HG02588 (cell line): ENCODE measurements at regions not wholly inside any gene's neighbourhood (a gene's known extent, or its start where the extent isn't known, plus 50 kb on each side); places are given as distances from the start of the nearest gene placed in this dataset.

ENCODE experiments used
- ATAC-seq: cut with Tn5 transposase; IDR thresholded peaks from one replicate; pipeline ENCODE4 v1.9.1; 2021; ENCODE audit warnings: mild to moderate bottlenecking, moderate library complexity; ENCODE audit not compliant: unreplicated experiment

DNA sequence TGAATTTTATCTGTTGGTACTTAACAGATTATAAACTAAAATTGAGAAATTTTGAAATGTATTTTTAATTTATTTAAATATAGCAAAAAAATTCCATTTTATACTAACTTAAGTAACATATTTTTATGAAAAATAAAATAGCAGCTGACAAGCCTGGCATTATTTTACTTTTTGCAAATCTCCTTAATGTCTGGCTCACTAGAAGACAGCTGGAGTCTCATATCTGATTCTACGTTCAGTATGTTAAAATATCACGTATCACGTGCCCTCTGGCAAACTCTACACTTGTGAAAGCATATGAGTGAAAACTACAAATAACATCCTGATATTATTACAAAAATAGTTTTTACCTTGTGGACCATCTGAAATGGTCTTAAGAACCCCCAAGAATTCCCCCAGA lies 513.2 kb upstream of the NBEA start:
- ATAC-seq, result no peak

DNA sequence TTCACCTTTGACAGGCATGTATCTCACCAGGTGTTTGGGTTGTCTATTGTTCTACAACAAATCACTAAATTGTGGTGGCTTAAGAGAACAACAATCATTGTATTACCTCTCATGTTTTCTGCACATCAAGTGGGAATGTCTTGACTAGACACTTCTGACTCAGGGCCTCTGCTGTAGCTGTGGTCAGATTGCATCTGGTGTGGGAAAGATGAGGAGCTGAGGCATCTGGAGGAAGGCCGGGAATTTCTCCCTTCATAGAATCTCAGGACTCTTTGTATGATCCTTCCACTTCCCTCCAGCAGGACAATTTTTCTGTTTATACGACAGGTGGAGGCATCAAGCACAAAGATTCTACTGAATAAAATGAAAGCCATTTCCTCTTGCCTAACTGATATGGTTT lies 511.8 kb upstream of the NBEA start:
- no peak for ATAC-seq

DNA sequence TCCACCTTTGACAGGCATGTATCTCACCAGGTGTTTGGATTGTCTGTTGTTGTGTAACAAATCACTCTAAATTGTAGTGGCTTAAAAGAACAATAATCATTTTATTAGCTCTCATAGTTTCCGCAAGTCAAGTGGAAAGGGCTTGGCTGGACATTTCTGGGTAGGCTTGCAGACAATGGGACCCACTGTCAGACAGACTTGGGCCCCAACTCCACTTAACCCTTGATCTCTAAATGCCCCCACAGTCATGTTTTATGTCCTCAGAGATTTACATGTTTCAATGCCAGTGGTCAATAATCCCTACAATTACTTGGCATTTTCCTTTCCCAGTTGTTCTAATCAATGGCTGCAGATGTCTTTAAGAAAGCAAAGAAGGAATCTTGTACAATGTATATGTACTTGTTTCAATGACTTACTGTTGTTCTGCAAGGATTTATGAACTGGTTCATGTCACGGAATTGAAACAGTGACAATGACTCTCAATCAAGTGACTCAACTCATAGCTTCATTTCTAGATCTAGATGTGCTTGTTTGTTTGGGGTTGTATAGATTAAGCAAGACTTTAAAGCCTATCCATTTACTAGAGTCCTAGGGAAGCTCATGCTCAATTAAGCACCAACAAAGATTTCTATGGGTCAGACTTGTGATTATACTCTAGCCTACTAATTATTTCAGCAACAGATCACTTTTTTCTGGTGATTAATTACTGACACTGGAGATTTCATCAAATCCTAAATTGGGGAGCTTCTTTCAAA lies 510.1 kb upstream of the NBEA start:
- ATAC-seq, result no peak

DNA sequence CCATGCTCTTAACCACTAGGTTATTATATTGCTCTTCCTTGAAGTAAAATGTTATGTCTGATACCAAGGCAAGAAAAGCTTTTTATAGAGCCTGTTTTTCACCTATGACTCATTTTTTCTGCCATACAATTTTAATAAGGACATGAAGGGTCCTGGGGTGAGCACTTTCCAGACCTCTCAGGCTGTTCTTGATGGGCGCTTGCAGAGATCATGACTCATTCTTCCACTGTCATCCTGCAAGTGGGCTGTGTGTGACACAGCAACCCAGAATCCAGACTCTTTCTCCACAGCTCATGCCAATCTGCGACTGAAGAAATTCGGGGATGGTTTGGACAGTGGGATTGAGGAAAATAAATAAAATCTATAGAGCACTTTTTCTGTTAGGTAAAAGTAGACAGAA lies 506.7 kb upstream of the NBEA start:
- no peak for ATAC-seq

DNA sequence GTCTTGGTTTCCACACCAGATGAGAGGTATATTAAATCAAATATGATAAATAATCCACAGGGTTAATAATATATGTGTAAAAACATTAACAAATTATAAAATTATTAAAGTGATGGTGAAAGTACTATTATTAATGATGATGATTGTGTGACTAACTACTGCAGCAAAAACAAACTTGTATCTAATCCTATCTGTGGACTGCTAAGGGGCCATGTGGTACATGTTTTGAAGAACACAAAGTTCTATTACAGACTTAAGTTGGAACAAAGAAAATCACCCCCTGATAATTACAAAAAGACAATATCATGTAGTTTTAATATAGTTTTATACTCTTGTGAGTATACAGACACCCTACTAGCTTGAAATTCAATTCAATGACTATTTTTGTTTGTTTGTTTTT lies 504.2 kb upstream of the NBEA start:
- no peak for ATAC-seq

DNA sequence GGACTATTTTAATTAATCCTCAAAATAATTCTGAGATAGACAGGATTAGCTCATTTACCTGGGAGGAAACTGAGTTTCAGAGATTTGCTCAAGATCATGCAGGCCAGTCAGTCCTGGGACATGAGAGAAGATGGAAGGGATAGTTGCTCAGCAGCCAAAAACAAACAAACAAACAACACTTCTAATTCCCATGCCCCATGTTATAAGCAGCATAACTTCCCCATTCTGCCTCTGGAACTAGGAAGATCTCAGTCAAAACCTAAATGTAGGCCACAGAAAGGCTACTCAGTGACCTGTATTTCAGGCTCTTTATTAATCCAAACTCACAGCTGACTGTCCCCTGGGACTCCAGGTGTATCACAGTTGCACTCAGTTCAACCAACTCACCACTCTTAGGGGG lies 489.2 kb upstream of the NBEA start:
- no peak for ATAC-seq

DNA sequence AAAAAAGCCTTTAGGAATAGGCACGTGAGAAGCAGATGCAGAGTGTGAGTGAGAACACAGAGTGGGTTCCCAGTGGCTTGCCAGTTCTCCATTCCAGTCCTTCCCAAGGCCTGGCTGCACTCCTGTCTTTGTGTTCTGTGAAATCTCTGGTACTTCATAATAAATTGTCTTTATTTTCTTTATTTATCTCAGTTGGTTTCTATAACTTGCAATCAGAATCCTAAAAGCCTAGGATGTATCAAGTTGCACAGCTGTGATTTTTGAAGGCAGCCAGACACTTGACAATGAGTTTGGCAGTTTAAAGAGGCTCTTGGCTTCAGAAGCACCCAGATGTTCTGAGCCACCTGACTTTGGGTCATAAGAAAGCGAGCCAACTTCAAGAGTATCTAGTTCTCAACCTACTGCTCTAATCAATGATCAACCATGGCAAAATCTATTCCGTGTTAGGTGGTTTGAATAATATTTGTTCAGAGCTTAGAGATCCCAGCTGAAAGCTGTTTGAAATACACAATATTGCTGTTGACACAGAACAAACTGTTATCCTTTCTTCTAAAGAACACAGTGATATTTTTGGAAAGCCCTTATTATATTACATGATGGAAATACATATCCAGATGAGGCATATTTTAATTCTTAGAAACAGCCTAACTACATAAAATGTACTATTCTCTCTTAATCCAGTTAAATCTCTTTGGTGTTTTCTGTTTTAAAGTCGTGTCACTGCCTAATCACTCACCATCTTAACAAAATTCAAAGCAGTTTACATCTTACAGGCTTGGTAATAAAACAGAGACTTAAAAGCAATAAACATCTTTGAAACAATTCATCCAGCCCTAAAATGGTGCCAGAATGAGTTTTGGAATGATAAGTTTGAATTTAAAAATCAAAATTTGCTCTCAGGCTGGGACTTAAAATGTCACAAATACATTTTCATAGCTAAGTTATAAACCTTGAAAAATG lies 483.0 kb upstream of the NBEA start:
- no peak for ATAC-seq

DNA sequence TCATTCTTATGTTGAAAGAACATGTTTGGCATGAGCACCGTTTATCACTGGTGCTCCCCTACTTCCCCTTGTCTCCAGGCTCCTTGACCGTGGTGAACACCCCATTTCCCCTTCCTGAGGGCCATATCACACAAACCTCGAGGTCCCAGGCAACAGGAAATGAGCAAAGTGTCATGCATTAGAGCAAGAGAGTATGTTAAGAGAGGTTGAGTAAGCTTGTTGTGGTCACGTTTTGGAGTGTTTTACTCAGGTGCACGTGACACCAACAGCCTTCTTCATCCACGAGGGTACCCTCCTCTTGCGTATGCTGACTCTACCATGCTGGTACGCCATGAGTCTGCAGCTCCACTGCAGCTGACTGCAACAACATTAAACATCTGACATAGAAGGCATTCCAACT lies 482.2 kb upstream of the NBEA start:
- ATAC-seq, result no peak

DNA sequence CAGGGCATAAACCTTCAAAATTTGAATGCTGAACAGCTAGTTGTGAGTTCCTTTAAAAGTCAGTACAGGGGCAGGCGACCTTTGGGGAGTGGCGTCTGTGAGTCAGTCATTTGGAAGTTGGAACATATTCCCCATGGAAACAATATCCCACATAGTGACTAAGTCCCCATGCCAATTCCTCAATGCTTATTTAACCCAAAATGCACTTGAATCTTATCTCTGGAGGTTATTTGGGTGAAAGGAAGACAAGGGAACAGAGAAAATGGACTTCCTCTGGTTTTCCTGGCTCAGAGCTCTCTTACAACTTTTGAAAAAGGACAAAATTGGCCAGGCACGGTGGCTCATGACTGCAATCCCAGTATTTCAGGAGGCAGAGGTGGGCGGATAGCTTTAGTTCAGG lies 479.2 kb upstream of the NBEA start:
- ATAC-seq, result no peak

DNA sequence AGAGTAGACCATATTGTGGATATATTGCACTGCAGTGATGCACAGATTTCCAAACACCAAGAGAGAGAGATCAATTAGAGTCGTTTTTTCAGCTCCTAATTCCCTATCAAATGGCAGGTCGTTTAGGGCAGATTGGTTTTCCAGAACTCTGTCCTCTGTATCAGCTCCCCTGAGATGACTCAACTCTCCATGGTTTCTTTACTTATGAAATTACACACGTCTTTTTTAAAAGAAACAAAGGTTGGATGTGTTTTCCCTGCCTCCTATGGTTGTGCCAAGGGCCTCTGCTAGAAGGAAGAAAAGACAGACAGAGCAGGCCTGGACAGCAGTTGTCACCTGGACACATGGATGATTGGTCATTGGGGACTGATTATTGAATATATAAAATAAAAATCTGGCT lies 478.1 kb upstream of the NBEA start:
- no peak for ATAC-seq

DNA sequence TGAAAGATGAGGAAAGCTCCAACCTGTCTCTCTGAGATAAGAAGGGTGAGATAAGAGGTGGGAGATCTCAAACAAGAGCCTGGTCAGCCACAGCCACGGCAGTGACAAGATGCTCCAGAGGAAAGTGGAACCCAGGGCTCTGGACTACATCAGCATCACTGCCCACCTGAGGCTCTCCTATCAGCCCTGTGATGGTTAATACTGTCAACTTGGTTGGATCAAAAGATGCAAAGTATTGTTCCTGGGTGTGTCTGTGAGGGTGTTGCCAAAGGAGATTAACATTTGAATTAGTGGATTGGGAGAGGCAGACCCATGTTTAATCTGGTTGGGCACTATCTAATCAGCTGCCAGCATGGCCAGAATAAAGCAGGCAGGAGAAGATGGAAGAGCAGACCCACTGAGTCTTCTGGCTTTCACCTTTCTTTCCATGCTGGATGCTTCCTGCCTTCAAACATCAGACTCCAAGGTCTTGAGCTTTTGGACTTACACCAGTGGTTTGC lies 476.6 kb upstream of the NBEA start:
- no peak for ATAC-seq

DNA sequence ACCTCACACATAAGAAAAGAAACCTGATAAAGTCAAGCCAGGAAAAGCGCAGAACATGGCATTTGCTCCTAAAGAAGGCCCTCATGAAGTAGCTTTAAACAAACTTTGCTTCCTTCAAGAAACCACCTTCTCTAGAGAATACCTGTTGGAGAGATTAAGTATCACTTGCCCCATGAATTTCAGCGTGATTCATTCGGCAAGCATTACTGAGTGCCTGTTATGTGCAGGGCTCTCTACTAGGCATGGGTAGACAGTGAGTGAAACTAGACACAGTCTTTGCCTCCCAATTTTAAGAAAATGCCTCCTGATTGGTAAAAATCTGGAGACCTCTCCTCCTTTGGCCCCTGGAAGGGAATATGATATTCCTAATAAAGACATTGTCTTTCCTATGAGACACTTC lies 475.8 kb upstream of the NBEA start:
- no peak for ATAC-seq

DNA sequence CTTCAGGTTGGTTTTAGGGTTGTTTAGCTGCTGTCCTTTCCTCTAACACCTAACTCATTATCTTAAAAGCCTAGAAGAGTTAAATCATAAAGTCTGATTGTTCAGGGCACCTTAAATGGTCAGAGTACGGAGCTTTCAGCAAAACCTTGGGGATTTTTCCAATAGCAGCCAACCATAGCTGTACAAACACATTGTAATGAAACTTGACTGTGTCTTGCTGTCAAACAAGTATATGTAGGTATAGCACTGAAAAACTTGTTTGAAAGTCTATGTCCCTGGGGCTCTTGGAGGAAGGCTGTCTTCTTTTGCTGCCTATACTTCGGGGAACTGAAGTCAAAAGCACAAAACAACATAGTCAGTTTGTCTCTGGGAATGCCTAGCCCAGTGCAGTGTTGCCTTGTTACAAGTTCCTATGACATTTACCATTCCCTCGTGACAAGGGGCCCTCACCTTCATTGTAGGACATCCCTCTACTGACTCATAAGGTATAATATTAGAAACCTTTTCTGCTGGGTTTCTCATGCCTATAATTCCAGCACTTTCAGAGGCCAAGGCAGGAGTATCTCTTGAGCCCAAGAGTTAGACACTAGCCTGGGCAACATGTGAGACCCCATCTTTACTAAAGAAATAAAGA lies 474.5 kb upstream of the NBEA start:
- no peak for ATAC-seq

DNA sequence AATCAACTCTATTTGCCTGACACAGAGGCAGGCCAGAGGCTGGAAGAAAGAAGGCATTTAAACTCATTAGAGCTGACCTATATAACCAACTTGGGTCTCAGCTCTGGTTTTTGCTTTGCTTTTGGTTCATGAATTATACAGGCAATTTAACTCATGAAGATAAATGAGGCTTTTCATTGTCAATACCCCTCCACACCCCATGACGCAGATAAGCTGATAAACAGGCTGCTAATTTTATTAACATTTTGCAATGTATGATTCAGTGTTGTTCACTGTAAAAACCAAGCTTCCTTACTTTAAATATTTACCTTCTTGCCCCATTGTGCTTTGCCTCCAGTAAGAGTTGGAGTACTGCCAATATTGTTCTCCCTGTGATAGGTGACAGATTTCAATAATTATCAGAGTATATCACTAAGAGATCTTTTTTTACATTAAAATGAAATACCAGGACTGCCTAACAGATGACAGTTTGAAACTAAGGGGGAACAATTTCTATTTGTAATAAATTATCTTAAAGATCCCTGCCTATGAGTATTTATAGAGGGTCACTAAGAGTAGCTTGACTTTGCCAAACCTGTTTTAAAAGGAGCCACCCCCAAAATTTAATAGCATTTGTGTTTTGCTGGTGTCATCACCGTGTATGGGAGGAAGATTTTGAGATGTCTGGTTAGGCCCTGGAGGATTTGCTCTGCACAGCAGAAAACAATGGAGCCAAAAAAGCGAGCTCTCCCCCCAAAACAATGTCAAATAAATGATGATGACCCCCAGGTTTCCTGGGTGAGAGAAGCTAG lies 472.7 kb upstream of the NBEA start:
- no peak for ATAC-seq

DNA sequence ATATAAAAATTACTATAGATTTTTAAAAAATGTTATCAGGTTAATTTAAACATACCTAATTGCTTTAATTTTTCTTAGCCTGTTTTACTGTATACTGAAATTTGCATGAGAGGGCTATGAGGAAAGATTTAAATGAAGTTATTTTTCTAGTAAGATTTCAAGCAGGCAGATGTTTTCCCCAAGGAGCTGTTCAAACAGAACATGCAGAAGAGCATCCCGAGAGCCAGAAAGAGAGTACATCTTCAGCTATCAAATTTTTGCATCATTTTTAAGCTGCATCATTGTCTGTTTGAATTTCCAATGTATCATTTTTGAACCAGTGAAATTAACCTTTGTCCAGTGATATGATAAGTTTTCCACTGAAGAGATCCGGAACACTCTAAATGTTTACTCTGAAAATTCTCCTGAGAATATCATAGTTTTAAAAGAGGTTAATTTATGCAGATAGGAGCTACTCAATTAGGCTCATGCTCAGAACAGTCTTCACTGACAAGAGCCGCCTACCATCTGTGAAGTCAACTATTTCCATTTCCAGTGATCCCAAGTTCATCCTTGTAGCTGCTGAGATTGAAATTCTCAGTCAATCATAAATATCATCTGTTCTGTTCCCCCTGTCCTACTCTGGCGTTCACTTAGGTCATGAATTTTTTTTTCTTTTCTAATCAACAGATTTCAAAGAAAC lies 467.7 kb upstream of the NBEA start:
- no peak for ATAC-seq

DNA sequence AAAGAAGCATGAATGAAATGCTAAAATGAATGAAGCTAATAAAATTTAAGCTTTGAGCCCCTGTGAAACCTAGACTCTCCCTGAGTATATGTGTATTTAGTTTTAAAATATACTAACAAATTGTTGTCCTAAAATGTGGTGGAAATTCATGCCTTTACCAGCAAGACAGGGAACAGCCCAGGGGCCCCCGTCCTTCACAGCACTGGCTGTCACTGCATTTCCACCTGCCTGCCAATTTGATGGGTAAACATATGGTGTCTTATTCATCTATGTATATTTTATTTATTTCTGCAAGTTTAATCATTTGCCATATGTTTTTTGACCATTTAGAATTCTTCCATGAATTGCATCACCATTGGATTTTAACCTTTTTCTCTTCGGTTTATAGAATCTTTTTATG lies 463.7 kb upstream of the NBEA start:
- no peak for ATAC-seq

DNA sequence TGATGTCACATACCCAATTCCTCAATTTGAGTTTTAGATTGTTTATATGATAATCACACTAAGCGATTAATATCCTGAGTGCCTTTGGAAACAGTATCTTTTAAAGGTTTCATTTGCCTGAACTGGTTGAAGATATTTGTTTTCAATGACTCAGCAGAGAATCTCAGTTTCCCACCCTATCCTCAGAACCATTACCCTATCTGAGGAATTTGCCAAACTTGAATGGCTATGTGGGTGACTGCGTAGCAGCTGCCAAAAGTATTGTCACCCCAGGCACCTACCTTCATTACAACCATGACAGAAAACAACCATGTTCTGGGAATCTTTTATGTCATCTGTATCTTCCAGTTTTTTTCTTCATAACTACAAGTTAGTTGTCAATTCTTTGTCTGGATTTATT lies 440.1 kb upstream of the NBEA start:
- ATAC-seq, result no peak

DNA sequence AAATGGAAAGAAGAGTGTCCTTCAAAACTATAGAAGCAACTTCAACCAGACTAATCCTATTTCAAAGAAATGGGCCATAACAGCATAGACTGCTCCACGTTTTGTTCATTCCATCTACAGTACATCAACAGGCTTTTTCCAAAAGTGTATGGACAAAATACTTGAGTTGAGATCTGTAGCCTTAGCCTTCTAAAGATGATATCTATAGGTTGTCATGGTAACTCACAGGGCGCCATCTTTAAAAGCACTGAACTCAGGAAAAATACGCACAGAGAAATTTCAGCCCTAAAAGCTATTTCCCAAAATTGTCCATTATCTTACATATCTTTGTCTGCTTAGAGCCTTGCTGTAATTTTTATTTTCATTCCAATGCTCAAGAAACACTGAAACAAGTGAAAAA lies 439.4 kb upstream of the NBEA start:
- no peak for ATAC-seq

DNA sequence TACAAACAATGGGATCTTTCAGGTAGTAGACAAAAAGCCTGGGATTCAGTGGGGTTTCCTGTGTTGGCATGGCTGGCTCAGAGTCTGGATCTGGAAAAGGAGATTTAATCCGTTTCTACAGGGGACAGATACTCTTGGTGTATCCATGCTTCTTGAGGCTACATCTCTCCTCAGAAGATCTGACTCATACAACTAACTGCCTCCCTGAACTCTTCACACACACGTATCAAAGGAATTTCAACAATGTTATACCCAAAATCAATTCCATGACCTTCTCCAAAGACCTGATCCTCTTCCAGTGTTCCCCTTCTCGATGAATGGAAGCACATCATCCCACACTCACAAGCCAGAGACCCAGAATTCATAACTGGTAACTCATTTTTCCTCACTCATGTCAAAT lies 435.3 kb upstream of the NBEA start:
- ATAC-seq, result no peak

DNA sequence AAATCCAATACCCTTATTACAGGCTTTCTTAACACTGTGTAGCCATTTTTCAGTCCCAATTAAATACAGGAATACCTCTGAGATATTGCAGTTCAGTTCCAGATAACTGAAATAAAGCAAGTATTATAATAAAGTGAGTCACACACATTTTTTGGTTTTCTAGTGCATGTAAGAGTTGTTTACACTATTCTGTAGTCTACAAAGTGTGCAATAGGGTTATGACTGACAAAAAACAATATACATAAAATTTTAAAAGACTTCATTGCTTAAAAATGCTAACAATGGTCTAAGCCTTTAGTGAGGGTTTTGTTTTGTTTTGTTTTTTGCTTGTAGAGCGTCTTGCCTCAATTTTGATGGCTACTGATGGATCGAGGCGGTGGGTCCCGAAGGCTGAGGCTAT lies 434.4 kb upstream of the NBEA start:
- no peak for ATAC-seq
